Panc1 (cell line): ENCODE measurements at regions not wholly inside any gene's neighbourhood (a gene's known extent, or its start where the extent isn't known, plus 50 kb on each side); places are given as distances from the start of the nearest gene placed in this dataset.

Experiments
- POLR2AphosphoS5 ChIP-seq: IDR thresholded peaks from 2 replicates; pipeline ENCODE4 v1.6.1; 2012; ENCODE audit warnings: mild to moderate bottlenecking, low read depth, low read length, moderate library complexity
- SIN3A ChIP-seq: IDR thresholded peaks from 2 replicates; pipeline ENCODE4 v1.6.1; 2012; ENCODE audit warnings: low read depth, mild to moderate bottlenecking, low read length, moderate library complexity, borderline replicate concordance; ENCODE audit not compliant: insufficient read depth
- TF ChIP-seq, protein P1 (sequence below): fragments of 450-650 bp; IDR thresholded peaks from 2 replicates; pipeline ENCODE4 v1.5.1; 2017; ENCODE audit warnings: mild to moderate bottlenecking
- TF ChIP-seq, protein P2 (sequence below), 2 experiments: IDR thresholded peaks; 2 replicates each; pipeline ENCODE4 v1.6.1; 2011 to 2012; ENCODE audit warnings: low read depth in 2 of 2, control low read depth in 1 of 2, low read length in 1 of 2, mild to moderate bottlenecking in 1 of 2, moderate library complexity in 1 of 2; ENCODE audit not compliant: insufficient read depth in 1 of 2

GRCh38 chr17:54836723-54837462 lies 63.8 kb upstream of the TOM1L1 start:
- TF ChIP-seq, protein P1, sequence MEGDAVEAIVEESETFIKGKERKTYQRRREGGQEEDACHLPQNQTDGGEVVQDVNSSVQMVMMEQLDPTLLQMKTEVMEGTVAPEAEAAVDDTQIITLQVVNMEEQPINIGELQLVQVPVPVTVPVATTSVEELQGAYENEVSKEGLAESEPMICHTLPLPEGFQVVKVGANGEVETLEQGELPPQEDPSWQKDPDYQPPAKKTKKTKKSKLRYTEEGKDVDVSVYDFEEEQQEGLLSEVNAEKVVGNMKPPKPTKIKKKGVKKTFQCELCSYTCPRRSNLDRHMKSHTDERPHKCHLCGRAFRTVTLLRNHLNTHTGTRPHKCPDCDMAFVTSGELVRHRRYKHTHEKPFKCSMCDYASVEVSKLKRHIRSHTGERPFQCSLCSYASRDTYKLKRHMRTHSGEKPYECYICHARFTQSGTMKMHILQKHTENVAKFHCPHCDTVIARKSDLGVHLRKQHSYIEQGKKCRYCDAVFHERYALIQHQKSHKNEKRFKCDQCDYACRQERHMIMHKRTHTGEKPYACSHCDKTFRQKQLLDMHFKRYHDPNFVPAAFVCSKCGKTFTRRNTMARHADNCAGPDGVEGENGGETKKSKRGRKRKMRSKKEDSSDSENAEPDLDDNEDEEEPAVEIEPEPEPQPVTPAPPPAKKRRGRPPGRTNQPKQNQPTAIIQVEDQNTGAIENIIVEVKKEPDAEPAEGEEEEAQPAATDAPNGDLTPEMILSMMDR, result no peak
- TF ChIP-seq, protein P2, sequence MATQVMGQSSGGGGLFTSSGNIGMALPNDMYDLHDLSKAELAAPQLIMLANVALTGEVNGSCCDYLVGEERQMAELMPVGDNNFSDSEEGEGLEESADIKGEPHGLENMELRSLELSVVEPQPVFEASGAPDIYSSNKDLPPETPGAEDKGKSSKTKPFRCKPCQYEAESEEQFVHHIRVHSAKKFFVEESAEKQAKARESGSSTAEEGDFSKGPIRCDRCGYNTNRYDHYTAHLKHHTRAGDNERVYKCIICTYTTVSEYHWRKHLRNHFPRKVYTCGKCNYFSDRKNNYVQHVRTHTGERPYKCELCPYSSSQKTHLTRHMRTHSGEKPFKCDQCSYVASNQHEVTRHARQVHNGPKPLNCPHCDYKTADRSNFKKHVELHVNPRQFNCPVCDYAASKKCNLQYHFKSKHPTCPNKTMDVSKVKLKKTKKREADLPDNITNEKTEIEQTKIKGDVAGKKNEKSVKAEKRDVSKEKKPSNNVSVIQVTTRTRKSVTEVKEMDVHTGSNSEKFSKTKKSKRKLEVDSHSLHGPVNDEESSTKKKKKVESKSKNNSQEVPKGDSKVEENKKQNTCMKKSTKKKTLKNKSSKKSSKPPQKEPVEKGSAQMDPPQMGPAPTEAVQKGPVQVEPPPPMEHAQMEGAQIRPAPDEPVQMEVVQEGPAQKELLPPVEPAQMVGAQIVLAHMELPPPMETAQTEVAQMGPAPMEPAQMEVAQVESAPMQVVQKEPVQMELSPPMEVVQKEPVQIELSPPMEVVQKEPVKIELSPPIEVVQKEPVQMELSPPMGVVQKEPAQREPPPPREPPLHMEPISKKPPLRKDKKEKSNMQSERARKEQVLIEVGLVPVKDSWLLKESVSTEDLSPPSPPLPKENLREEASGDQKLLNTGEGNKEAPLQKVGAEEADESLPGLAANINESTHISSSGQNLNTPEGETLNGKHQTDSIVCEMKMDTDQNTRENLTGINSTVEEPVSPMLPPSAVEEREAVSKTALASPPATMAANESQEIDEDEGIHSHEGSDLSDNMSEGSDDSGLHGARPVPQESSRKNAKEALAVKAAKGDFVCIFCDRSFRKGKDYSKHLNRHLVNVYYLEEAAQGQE (IDR thresholded peaks at IDR 0.05; ENCODE audit: insufficient read depth in 1 of 2, low read depth in 2 of 2, low read length in 1 of 2), result no peak
- no peak for TF ChIP-seq POLR2AphosphoS5
- no peak for TF ChIP-seq SIN3A
